Tibial nerve (tissue), 4 donors: ENCODE measurements at regions not wholly inside any gene's neighbourhood (a gene's known extent, or its start where the extent isn't known, plus 50 kb on each side); places are given as distances from the start of the nearest gene placed in this dataset.

Experiments used
- CTCF ChIP-seq, 5 experiments: fragments of 200-600 bp in 3 of 5; fragments of 450-650 bp in 2 of 5; sonication (generic) in 3 of 5; IDR thresholded peaks; one replicate each; pipeline ENCODE4 v1.5.1; 2016 to 2019; ENCODE audit warnings: antibody characterized with exemption in 5 of 5, mild to moderate bottlenecking in 3 of 5, moderate library complexity in 2 of 5
- EP300 ChIP-seq, 2 donors: sonication (generic); formaldehyde crosslinking; IDR thresholded peaks; one replicate each; pipeline ENCODE4 v1.6.1; 2017; ENCODE audit warnings: antibody characterized with exemption in 2 of 2, mild to moderate bottlenecking in 1 of 2
- POLR2A ChIP-seq, 2 donors: fragments of 450-650 bp; IDR thresholded peaks; one replicate each; pipeline ENCODE4 v1.6.1; 2017; ENCODE audit warnings: antibody characterized with exemption in 2 of 2, mild to moderate bottlenecking in 2 of 2, moderate library complexity in 2 of 2

GRCh38 chr13:83216479-83217245 is 665.6 kb downstream of the SLITRK1 start:
- no peak for TF ChIP-seq POLR2A (IDR thresholded peaks at IDR 0.05)
- TF ChIP-seq CTCF (IDR thresholded peaks at IDR 0.05): no peak
- TF ChIP-seq EP300 (IDR thresholded peaks at IDR 0.05): no peak
